GM21737 (cell line): ENCODE measurements at regions not wholly inside any gene's neighbourhood (a gene's known extent, or its start where the extent isn't known, plus 50 kb on each side); places are given as distances from the start of the nearest gene placed in this dataset.

Source experiments
- ATAC-seq: cut with Tn5 transposase; IDR thresholded peaks from one replicate; pipeline ENCODE4 v1.9.1; 2021; ENCODE audit warnings: mild to moderate bottlenecking, moderate library complexity; ENCODE audit not compliant: unreplicated experiment

DNA sequence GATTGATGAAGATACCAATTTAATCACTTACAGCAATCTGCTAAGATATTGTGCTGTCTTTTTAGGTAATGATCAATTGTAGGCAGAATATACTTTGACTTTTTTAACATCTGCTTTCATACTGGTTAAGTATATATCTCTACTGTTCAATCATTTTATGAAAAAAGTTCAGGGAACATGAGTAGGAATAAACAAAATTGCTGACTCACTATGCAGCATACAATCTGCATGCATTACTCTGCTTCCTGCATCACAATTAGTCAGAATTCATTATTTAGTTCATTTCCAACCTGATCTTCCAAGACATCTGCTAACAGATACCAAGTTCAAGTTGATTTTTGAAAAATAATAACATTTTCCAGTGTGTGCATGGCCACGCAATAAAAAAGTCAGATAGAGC lies 1430.4 kb upstream of the LRRTM1 start:
- ATAC-seq: no peak

DNA sequence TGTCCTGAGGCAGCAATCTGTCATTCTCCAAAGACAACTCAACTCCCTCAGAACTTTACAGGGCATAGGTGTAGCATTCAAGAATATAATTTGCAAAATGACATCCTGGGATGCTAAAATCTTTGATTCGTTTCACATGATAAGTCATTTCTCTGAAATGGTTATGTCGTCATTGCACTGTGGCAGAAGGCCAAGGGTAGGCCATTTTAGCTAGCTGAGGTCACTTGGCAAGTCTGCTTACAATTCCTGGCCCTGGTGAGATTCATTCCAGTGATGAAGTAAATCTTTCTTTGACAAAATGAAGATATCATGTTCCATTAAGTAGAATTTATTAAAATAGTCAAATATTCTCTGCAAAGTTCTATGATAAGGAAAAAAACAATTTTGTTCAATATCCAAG lies 1410.3 kb upstream of the LRRTM1 start:
- no peak for ATAC-seq

DNA sequence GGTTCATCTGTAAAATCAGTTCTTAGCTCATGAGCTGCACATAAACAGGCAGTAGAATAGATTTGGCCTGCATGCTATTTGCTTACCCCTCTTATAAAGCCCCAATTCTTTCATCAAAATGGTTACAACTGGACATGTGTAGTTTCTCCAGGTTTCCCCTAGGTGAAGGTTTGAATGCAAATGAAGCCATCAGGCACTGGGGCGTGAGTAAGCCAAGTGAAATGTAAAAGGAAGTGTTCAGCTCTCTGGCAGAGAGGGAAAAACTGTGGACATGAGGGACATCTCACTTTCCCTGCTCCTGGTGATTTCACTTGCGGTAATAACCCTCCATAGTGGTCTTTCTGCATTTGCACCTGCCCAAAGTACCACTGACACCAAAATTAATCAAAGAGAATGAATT lies 1402.3 kb upstream of the LRRTM1 start:
- no peak for ATAC-seq

GRCh38 chr2:81703831-81704230 lies 1399.3 kb upstream of the LRRTM1 start:
- ATAC-seq: no peak

DNA sequence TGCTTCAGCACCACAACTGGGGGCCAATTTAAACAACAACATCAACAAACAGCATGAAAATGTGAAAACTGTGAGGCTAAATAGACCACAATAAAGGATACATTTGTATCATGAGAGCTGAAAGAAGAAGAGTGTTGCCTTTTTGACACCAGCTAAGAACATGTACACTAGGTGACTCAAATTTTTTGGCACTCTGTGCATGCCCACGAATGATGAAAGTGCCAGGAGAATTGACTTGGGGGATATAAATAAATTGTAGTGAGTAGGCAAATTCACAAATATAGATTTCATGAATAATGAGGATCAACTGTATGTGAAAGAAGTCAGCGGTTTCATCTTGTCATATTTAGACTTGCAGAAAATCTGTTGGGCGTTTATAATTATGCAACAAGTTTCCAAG lies 1388.0 kb upstream of the LRRTM1 start:
- ATAC-seq: no peak

DNA sequence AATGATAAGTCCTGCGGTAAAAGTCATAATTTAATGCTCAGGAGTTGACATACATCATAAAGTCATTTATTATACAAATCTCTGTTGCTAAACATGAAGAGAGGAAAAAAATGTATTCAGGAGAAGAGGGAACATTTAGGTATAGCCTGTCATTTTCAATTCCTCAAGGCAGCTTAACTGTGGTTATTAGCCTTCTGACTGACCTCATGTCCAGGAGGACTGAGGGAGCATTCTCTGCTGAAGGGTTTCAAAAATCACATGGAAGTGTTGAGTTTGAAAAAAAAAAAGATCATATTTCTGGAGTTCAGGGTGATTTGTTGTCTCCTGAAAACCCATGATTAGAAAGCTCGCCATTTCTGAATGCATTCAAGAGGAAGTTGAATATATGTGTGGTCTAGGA lies 1371.1 kb upstream of the LRRTM1 start:
- no peak for ATAC-seq

DNA sequence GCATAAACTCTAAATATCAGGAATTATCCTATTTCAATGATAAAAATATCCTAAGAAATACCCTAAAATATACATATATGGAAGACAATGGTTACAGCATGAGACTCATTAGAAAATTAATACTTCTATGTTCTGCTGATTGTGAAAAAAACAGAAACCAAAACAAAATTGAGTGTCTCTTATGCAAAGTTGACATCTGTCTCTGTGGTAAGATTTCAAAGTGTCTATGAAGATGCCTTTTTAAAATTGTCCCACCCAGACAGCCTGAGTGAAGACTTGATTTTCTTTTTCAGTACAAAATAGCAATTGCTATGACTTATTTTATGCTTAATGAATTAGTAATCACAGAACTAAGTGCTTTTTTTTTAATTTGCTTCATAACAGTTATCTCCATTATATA lies 1368.4 kb upstream of the LRRTM1 start:
- no peak for ATAC-seq

GRCh38 chr2:81672516-81672915 lies 1368.0 kb upstream of the LRRTM1 start:
- ATAC-seq: no peak

GRCh38 chr2:81670885-81671284 lies 1366.3 kb upstream of the LRRTM1 start:
- no peak for ATAC-seq

DNA sequence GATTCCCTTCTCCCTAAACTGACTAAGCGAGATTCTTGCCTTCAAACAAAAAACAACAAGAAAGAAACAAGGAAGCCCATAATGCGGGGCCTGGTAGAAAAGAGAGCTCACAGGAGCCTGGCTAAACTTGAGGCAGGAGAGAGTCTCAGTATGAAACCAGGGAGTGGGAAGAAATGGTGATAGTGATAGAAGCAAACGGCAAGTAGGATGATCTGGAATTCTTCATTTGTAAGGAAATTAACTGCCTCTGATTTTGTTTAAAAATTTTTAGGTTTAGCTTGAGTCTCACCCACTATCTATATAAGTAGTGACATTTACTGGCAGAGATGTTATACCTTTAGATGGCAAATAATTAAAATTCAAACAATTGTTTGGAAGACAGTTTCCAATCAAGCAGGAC lies 1356.5 kb upstream of the LRRTM1 start:
- ATAC-seq: no peak

DNA sequence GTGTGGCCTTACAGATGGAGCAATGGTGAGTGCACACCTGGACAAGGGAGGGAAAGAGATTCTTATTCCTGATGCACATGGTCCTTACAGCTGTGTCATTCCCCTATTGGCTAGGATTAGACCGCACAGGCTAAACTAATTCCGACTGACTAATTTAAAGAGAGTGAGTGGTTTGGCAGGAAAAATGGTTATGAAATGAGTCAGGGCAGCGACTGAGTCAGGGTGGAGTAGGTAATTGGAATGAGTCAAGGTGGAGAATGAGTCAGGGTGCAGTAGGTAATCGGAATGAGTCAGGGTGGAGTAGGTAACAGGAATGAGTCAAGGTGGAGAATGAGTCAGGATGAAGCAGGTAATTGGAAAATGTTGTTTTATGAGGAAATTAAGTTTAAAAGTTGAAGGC lies 1353.7 kb upstream of the LRRTM1 start:
- no peak for ATAC-seq

- ATAC-seq: no peak
Measured at GRCh38 chr2:81650048-81650971, 1345.8 kb upstream of the LRRTM1 start.

DNA sequence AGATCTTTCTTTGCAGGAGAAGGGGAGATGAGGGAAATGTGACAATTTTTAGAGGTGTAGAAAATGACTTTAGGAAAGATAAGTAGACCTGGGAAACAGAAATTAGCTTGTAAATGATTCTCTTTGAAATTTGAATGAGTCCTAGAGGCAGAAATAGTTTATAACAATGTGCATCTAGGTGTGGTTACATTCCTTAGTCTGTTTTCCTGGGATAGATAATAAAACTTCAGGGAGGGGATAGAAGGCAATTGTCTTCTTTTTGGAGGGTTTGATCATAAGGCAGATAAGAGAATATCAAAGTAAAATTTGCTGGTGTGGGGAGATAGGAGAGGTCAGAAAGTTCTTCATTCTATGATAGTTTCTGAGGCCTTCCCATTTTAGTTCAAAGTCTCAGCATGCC lies 1344.3 kb upstream of the LRRTM1 start:
- no peak for ATAC-seq

DNA sequence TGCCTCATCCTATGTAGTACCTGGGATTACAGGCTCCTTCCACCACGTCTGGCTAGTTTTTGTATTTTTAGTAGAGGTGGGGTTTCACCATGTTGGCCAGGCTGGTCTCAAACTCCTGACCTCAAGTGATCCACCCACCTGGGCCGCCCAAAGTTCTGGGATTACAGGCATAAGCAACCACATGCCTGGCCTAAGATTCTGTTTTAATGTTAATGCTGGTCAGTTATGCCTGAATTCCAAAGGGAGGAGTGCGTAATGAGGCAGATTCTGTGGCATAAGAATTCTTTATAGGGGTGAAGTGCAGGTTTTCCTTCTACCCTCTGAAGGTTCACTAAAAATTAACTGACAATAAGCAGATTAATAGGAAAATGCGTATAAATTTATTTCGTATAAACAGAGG lies 1343.8 kb upstream of the LRRTM1 start:
- ATAC-seq: no peak

DNA sequence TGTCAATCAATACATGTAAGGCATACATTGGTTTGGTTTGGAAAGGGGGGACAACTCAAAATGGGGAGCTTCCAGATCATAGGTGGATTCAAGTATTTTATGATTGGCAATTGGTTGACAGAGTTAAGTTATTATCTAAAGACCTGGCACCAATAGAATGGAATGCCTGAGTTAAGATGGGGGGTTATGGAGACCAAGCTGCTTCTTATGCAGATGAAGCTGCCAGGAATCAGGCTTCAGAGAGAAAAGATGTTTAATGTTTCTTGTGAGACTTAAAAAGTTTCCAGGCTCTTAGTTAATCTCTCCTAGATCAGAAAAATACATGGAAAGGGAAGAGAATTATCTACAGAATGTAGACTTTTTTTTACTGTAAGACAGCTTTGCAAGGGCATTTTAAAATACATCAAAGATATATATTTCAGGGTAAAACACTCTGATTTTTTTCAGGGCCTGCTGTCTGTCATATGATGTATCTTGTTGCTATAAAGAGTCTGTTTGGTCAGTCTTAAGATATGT lies 1343.2 kb upstream of the LRRTM1 start:
- no peak for ATAC-seq

DNA sequence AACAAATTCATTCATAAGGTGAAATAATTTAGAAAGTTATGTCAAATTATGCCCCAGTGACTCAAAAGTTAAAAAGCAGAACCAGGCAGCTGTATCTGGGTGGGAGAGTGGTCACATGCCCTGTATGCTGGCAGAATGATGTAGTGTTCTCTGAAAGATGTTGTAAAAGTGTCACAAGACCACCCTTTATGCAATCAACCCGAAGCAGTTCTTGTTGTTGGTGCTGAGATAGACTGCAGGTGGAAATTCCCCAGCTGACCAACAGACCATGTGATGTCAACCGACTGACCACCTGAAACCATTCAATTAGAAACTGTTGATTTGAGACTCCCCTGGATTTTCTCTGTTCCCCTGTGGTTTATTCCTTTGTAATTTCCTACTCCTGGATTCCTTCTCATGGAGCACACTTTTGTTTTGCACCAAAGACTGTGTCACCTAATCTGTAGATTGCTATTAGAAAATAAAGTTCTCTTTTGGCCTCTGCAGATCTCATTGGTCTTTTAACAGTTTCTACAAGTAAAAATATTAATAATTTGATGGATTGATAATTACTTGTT lies 1341.3 kb upstream of the LRRTM1 start:
- no peak for ATAC-seq

DNA sequence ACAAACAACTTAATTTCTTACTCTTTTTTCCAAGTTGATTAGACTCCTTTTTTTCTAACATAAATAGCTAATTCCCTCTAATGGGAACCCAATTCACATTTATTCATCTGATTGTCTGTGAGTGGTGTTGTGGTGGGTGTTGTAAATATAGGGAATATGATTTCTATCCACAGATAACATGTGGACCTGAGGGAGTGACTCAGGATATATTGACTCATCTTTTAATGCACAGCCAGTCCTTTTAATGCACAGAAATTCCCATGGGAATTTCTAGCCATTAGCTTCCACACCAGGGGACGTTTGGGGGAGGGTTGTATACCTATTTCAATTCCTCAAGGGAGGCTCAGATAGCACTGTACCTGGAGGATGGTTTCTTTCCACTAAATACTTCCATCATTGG lies 1339.6 kb upstream of the LRRTM1 start:
- no peak for ATAC-seq

DNA sequence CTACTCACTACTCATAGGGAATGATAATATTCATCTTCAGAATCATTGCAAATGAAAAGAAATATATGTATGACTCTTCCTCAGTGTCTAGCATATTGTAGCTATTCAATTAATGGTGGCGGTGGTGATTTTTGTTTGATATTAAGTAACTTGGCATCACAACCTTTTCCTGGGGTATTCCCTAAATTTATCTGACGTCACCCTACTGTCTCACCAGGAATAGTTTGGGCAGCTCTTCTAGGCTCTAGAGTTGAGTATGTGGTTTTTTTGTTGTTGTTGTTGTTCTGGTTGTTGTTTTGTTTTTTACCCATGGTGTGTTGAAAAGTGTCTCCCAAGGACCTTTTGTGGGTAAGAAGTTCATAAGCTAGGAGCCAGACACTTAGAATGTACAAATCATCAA lies 1320.3 kb upstream of the LRRTM1 start:
- no peak for ATAC-seq

DNA sequence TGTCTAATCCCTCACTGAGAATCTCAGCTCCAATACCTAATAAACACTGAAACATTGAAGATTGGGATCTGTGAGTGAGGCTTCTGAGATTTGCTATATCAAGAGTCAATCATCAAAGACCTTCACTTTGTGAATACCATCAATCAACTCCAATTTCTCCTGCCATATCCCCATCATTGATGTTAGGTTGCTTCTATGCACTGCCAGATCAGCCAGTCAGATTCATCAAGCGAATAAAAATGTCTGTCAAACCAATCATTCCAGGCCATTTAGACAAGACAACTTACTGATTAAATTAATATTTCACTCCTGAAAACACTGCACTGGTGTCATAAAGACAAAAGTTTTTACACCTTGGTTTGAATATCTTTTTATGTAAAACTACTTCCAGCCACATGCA lies 1295.5 kb upstream of the LRRTM1 start:
- ATAC-seq: no peak

DNA sequence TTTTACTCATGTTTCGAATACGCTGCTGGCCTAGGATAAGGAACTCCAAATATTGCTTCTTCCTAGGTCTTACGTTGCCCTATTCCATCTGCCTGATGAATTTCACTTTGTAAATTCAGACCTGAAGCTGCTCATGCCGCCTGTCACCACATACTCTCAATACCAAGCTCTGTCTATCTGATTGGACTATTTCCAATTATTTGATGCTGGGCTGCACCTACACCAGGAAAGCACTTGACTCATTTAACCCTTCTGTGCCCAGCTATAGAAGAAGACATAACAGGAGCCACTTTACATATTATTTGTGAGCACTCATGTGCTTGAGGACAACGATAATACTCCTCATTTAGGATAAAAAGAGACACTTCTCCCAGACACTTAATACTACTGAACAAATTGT lies 1293.9 kb upstream of the LRRTM1 start:
- ATAC-seq: no peak

DNA sequence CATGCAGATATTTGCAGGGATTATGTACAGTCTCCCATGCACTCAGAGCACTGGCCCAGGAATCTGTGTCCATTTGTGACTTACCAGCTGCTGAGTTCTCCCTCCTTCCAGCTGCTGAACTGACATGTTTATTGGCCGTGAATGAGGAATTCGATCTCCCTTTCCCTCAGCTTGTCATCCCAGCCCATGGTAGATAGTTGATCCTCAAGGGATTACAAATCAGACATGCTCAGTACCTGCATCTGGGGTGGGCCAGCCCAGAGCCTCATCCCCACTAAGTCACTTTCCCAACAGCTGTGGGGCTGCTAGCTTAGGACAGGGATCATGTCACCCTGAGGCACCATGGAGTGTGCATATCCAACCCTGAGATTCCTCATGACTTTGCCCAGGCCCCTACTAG lies 1284.9 kb upstream of the LRRTM1 start:
- ATAC-seq: no peak

GRCh38 chr2:81583311-81584108 lies 1279.0 kb upstream of the LRRTM1 start:
- no peak for ATAC-seq
